Bronchial epithelial cell (primary cell): ENCODE measurements at regions not wholly inside any gene's neighbourhood (a gene's known extent, or its start where the extent isn't known, plus 50 kb on each side); places are given as distances from the start of the nearest gene placed in this dataset.

Experiments used
- DNase-seq: peaks from one replicate; pipeline ENCODE4 v3.0.0-alpha.2; 2010; ENCODE audit warnings: low read depth
- FAIRE-seq: peaks from 2 replicates; lab custom pipeline; 2011; peaks lifted over from hg19 to GRCh38; lab: Jason Lieb, UNC
- H3K27me3 ChIP-seq: 2 replicates; pipeline ENCODE4 v1.5.1; 2011; ENCODE audit warnings: low read length; ENCODE audit not compliant: control insufficient read depth, insufficient read depth
- H3K36me3 ChIP-seq: 2 replicates; pipeline ENCODE4 v1.5.1; 2011; ENCODE audit warnings: low read length; ENCODE audit not compliant: control insufficient read depth, insufficient read depth
- H3K4me3 ChIP-seq: 2 replicates; pipeline ENCODE4 v1.5.1; 2011; ENCODE audit warnings: mild to moderate bottlenecking, low read depth, low read length, control low read depth
- CTCF ChIP-seq: IDR thresholded peaks from 2 replicates; pipeline ENCODE4 v1.5.1; 2011; ENCODE audit warnings: mild to moderate bottlenecking, moderate library complexity, low read length, control low read depth, inconsistent platforms; ENCODE audit not compliant: insufficient read depth, severe bottlenecking

- FAIRE-seq (no peak), DNase-seq (no peak)
- Histone ChIP-seq H3K36me3 (no peaks in the 10 kb centered on the region), H3K4me3 (no peak overlapping the region), H3K27me3 (no peaks in the 10 kb centered on the region)
- TF ChIP-seq CTCF, result no peak
Measured at GRCh38 chr2:198309081-198309480, 504.7 kb downstream of the PLCL1 start.

GRCh38 chr2:198308368-198308767 lies 504.0 kb downstream of the PLCL1 start:
- H3K4me3 ChIP-seq, result no peak overlapping the region
- H3K36me3 ChIP-seq, result no peaks in the 10 kb centered on the region
- no peak for DNase-seq
- no peak for TF ChIP-seq CTCF
- FAIRE-seq, result no peak
- H3K27me3 ChIP-seq, result no peaks in the 10 kb centered on the region

GRCh38 chr2:198307093-198307492 lies 502.7 kb downstream of the PLCL1 start:
- Histone ChIP-seq H3K27me3 (no peaks in the 10 kb centered on the region), H3K36me3 (no peaks in the 10 kb centered on the region), H3K4me3 (no peak overlapping the region)
- FAIRE-seq (no peak), DNase-seq (no peak)
- no peak for TF ChIP-seq CTCF

GRCh38 chr2:198304859-198305258 lies 500.5 kb downstream of the PLCL1 start:
- FAIRE-seq (no peak), DNase-seq (no peak)
- Histone ChIP-seq H3K27me3 (no peaks in the 10 kb centered on the region), H3K36me3 (no peaks in the 10 kb centered on the region), H3K4me3 (no peak overlapping the region)
- no peak for TF ChIP-seq CTCF

GRCh38 chr2:198297350-198297749 lies 493.0 kb downstream of the PLCL1 start:
- no peak for FAIRE-seq
- TF ChIP-seq CTCF, result no peak
- Histone ChIP-seq H3K36me3 (no peaks in the 10 kb centered on the region), H3K27me3 (no peaks in the 10 kb centered on the region), H3K4me3 (no peak overlapping the region)
- no peak for DNase-seq

- no peaks in the 10 kb centered on the region for H3K36me3 ChIP-seq
- H3K4me3 ChIP-seq, result no peak overlapping the region
- H3K27me3 ChIP-seq, result no peaks in the 10 kb centered on the region
- TF ChIP-seq CTCF, result peak; percentile 73
- DNase-seq (peak; percentile 32), FAIRE-seq (no peak)
Measured at GRCh38 chr2:198296665-198297308, 492.4 kb downstream of the PLCL1 start.
